HG03196 (cell line): ENCODE measurements at regions not wholly inside any gene's neighbourhood (a gene's known extent, or its start where the extent isn't known, plus 50 kb on each side); places are given as distances from the start of the nearest gene placed in this dataset.
"Not testable (repeated sequence)": the region's sequence is repeated elsewhere in the genome, so short reads cannot be mapped to it uniquely, and the experiment has no call there.

ENCODE experiments used
- ATAC-seq: cut with Tn5 transposase; IDR thresholded peaks from one replicate; pipeline ENCODE4 v1.9.1; 2021; ENCODE audit not compliant: unreplicated experiment

- ATAC-seq: no peak
These were observed 178.2 kb downstream of the OR4M2 start for GRCh38 chr15:22258398-22259150.

GRCh38 chr15:22259151-22259750, 178.9 kb downstream of the OR4M2 start:
- not testable (repeated sequence) for ATAC-seq

GRCh38 chr15:22259881-22260421, 179.6 kb downstream of the OR4M2 start:
- no peak for ATAC-seq

- no peak for ATAC-seq
These were observed 182.3 kb downstream of the OR4M2 start for GRCh38 chr15:22262613-22263020.

- ATAC-seq: no peak
These were observed 183.4 kb downstream of the OR4M2 start for GRCh38 chr15:22263738-22264137.

GRCh38 chr15:22264272-22264671, 183.9 kb downstream of the OR4M2 start:
- ATAC-seq: not testable (repeated sequence)

GRCh38 chr15:22265056-22265945, 185.0 kb downstream of the OR4M2 start:
- ATAC-seq: no peak

GRCh38 chr15:22265970-22266369, 185.6 kb downstream of the OR4M2 start:
- no peak for ATAC-seq

GRCh38 chr15:22267761-22268160, 187.4 kb downstream of the OR4M2 start:
- no peak for ATAC-seq

GRCh38 chr15:22268201-22268600, 187.9 kb downstream of the OR4M2 start:
- not testable (repeated sequence) for ATAC-seq

- ATAC-seq: not testable (repeated sequence)
These were observed 188.3 kb downstream of the OR4M2 start for GRCh38 chr15:22268654-22269053.

- not testable (repeated sequence) for ATAC-seq
These were observed 186.2 kb upstream of the GOLGA6L22 start for GRCh38 chr15:22272286-22273160.

GRCh38 chr15:22273185-22273584, 185.5 kb upstream of the GOLGA6L22 start:
- ATAC-seq: not testable (repeated sequence)

- ATAC-seq: not testable (repeated sequence)
These were observed 184.3 kb upstream of the GOLGA6L22 start for GRCh38 chr15:22274376-22274775.

GRCh38 chr15:22280770-22281169, 177.9 kb upstream of the GOLGA6L22 start:
- not testable (repeated sequence) for ATAC-seq

GRCh38 chr15:22282794-22283533, 175.7 kb upstream of the GOLGA6L22 start:
- ATAC-seq: not testable (repeated sequence)

GRCh38 chr15:22284795-22285420, 173.8 kb upstream of the GOLGA6L22 start:
- ATAC-seq: not testable (repeated sequence)

- not testable (repeated sequence) for ATAC-seq
These were observed 167.6 kb upstream of the GOLGA6L22 start for GRCh38 chr15:22291054-22291453.

- not testable (repeated sequence) for ATAC-seq
These were observed 155.6 kb upstream of the GOLGA6L22 start for GRCh38 chr15:22303112-22303511.
